ENCODE measurements at regions not wholly inside any gene's neighbourhood (a gene's known extent, or its start where the extent isn't known, plus 50 kb on each side); places are given as distances from the start of the nearest gene placed in this dataset.
A peak's percentile ranks its signal among the peaks of the same experiment; 100 is the strongest.

GRCh38 chr2:82143343-82143742 is 1838.8 kb upstream of the LRRTM1 start:
- Histone ChIP-seq H3K4me1 (ENCODE audit: insufficient read depth) (no peaks in the 10 kb centered on the region), H3K9ac (no peak overlapping the region), H3K4me3 (no peak overlapping the region), H3K36me3 (ENCODE audit: low read depth) (no peaks in the 10 kb centered on the region), H4K20me1 (ENCODE audit: insufficient read depth) (no peaks in the 10 kb centered on the region), H3K9me2 (ENCODE audit: insufficient read depth) (no peaks in the 10 kb centered on the region), H2AFZ (no peak overlapping the region), H3K27me3 (replicated peaks; ENCODE audit: insufficient read depth) (no peaks in the 10 kb centered on the region), H3K4me2 (ENCODE audit: unreplicated experiment) (no peak overlapping the region), H3K27ac (no peak overlapping the region), H3K79me2 (ENCODE audit: insufficient read depth) (no peaks in the 10 kb centered on the region), H3F3A (ENCODE audit: insufficient read depth) (no peaks in the 10 kb centered on the region), H3K9me3 (ENCODE audit: low read depth) (no peaks in the 10 kb centered on the region)
- TF ChIP-seq EZH2phosphoT487 (IDR thresholded peaks at IDR 0.05; ENCODE audit: insufficient read depth, low read depth) = no peak
- TF ChIP-seq EZH2 (IDR thresholded peaks at IDR 0.05; ENCODE audit: insufficient read depth, poor library complexity, severe bottlenecking) = no peak
- in situ Hi-C loops (cut with MboI) = no loop called here
- no peak for DNase-seq

- WGBS, 2 experiments (ENCODE audit: low coverage in 1 of 2, low lambda C conversion rate in 2 of 2, missing lambda C conversion rate in 2 of 2) = 26 to 27% methylated on average over 5 of the region's 5 CpGs
- no peak overlapping the region for H3K27ac ChIP-seq
- H3K36me3 ChIP-seq (ENCODE audit: low read depth) = no peaks in the 10 kb centered on the region
- no peaks in the 10 kb centered on the region for H4K20me1 ChIP-seq (ENCODE audit: insufficient read depth)
- no peak overlapping the region for H3K4me3 ChIP-seq
- no peaks in the 10 kb centered on the region for H3K27me3 ChIP-seq (replicated peaks; ENCODE audit: insufficient read depth)
- no peaks in the 10 kb centered on the region for H3K79me2 ChIP-seq (ENCODE audit: insufficient read depth)
- no peak for DNase-seq
- H3K9me3 ChIP-seq (ENCODE audit: low read depth) = no peaks in the 10 kb centered on the region
- TF ChIP-seq EZH2 (IDR thresholded peaks at IDR 0.05; ENCODE audit: insufficient read depth, poor library complexity, severe bottlenecking) (no peak), EZH2phosphoT487 (IDR thresholded peaks at IDR 0.05; ENCODE audit: insufficient read depth, low read depth) (no peak)
- no peak overlapping the region for H2AFZ ChIP-seq
- H3K9ac ChIP-seq = no peak overlapping the region
- H3K4me2 ChIP-seq (ENCODE audit: unreplicated experiment) = no peak overlapping the region
- H3F3A ChIP-seq (ENCODE audit: insufficient read depth) = no peaks in the 10 kb centered on the region
- H3K9me2 ChIP-seq (ENCODE audit: insufficient read depth) = no peaks in the 10 kb centered on the region
- H3K4me1 ChIP-seq (ENCODE audit: insufficient read depth) = no peaks in the 10 kb centered on the region
- in situ Hi-C loops (cut with MboI) = no loop called here
Measured at GRCh38 chr2:82139979-82140611, 1835.5 kb upstream of the LRRTM1 start.

GRCh38 chr2:82137441-82137840 is 1832.9 kb upstream of the LRRTM1 start:
- Histone ChIP-seq H3K27me3 (replicated peaks; ENCODE audit: insufficient read depth) (no peaks in the 10 kb centered on the region), H4K20me1 (ENCODE audit: insufficient read depth) (no peaks in the 10 kb centered on the region), H3K36me3 (ENCODE audit: low read depth) (no peaks in the 10 kb centered on the region), H3K9ac (no peak overlapping the region), H3K4me1 (ENCODE audit: insufficient read depth) (no peaks in the 10 kb centered on the region), H3K4me2 (ENCODE audit: unreplicated experiment) (no peak overlapping the region), H3K79me2 (ENCODE audit: insufficient read depth) (no peaks in the 10 kb centered on the region), H3K9me3 (ENCODE audit: low read depth) (no peaks in the 10 kb centered on the region), H3K9me2 (ENCODE audit: insufficient read depth) (no peaks in the 10 kb centered on the region), H3K27ac (no peak overlapping the region), H3K4me3 (no peak overlapping the region), H3F3A (ENCODE audit: insufficient read depth) (no peaks in the 10 kb centered on the region), H2AFZ (no peak overlapping the region)
- no peak for DNase-seq
- 43 to 47% methylated on average over 8 of the region's 8 CpGs for WGBS, 2 experiments (ENCODE audit: low coverage in 1 of 2, low lambda C conversion rate in 2 of 2, missing lambda C conversion rate in 2 of 2)
- TF ChIP-seq EZH2 (IDR thresholded peaks at IDR 0.05; ENCODE audit: insufficient read depth, poor library complexity, severe bottlenecking) = no peak
- TF ChIP-seq EZH2phosphoT487 (IDR thresholded peaks at IDR 0.05; ENCODE audit: insufficient read depth, low read depth) = no peak
- in situ Hi-C loops (cut with MboI) = no loop called here

GRCh38 chr2:82128051-82128450 is 1823.5 kb upstream of the LRRTM1 start:
- no peaks in the 10 kb centered on the region for H3K36me3 ChIP-seq (ENCODE audit: low read depth)
- in situ Hi-C loops (cut with MboI) = no loop called here

GRCh38 chr2:82124629-82125028 is 1820.1 kb upstream of the LRRTM1 start:
- TF ChIP-seq EZH2 (IDR thresholded peaks at IDR 0.05; ENCODE audit: insufficient read depth, poor library complexity, severe bottlenecking) (no peak), EZH2phosphoT487 (IDR thresholded peaks at IDR 0.05; ENCODE audit: insufficient read depth, low read depth) (no peak)
- Histone ChIP-seq H3K9me2 (ENCODE audit: insufficient read depth) (no peaks in the 10 kb centered on the region), H3K4me1 (ENCODE audit: insufficient read depth) (no peaks in the 10 kb centered on the region), H4K20me1 (ENCODE audit: insufficient read depth) (no peaks in the 10 kb centered on the region), H3K9ac (no peak overlapping the region), H3K27me3 (replicated peaks; ENCODE audit: insufficient read depth) (no peaks in the 10 kb centered on the region), H3F3A (ENCODE audit: insufficient read depth) (no peaks in the 10 kb centered on the region), H2AFZ (no peak overlapping the region), H3K9me3 (ENCODE audit: low read depth) (no peaks in the 10 kb centered on the region), H3K36me3 (ENCODE audit: low read depth) (no peaks in the 10 kb centered on the region), H3K4me2 (ENCODE audit: unreplicated experiment) (no peak overlapping the region), H3K4me3 (no peak overlapping the region), H3K79me2 (ENCODE audit: insufficient read depth) (no peaks in the 10 kb centered on the region), H3K27ac (no peak overlapping the region)
- WGBS, 2 experiments (ENCODE audit: low coverage in 1 of 2, low lambda C conversion rate in 2 of 2, missing lambda C conversion rate in 2 of 2) = 6 to 13% methylated on average over 3 of the region's 3 CpGs
- in situ Hi-C loops (cut with MboI) = no loop called here
- DNase-seq = peak; percentile 0

More at GRCh38 chr2:82128051-82128450, 1823.5 kb upstream of the LRRTM1 start:
- no peak for TF ChIP-seq EZH2phosphoT487 (IDR thresholded peaks at IDR 0.05; ENCODE audit: insufficient read depth, low read depth)
- no peak for TF ChIP-seq EZH2 (IDR thresholded peaks at IDR 0.05; ENCODE audit: insufficient read depth, poor library complexity, severe bottlenecking)
- Histone ChIP-seq H3K27me3 (replicated peaks; ENCODE audit: insufficient read depth) (no peaks in the 10 kb centered on the region), H3K9me2 (ENCODE audit: insufficient read depth) (no peaks in the 10 kb centered on the region), H3F3A (ENCODE audit: insufficient read depth) (no peaks in the 10 kb centered on the region), H3K9ac (no peak overlapping the region), H4K20me1 (ENCODE audit: insufficient read depth) (no peaks in the 10 kb centered on the region), H3K27ac (no peak overlapping the region), H3K4me2 (ENCODE audit: unreplicated experiment) (no peak overlapping the region), H3K4me1 (ENCODE audit: insufficient read depth) (no peaks in the 10 kb centered on the region), H3K4me3 (no peak overlapping the region), H3K9me3 (ENCODE audit: low read depth) (no peaks in the 10 kb centered on the region), H2AFZ (no peak overlapping the region), H3K79me2 (ENCODE audit: insufficient read depth) (no peaks in the 10 kb centered on the region)
- DNase-seq = no peak
- 6 to 8% methylated on average over 3 of the region's 3 CpGs for WGBS, 2 experiments (ENCODE audit: low coverage in 1 of 2, low lambda C conversion rate in 2 of 2, missing lambda C conversion rate in 2 of 2)

Measured in GM23248 (cell line).